Esophagus squamous epithelium (tissue), 4 donors: ENCODE measurements at regions not wholly inside any gene's neighbourhood (a gene's known extent, or its start where the extent isn't known, plus 50 kb on each side); places are given as distances from the start of the nearest gene placed in this dataset.

Experiments
- POLR2A ChIP-seq, 4 donors: fragments of 450-650 bp; IDR thresholded peaks; one replicate each; pipeline ENCODE4 v1.6.1; 2017; ENCODE audit warnings: antibody characterized with exemption in 4 of 4, mild to moderate bottlenecking in 4 of 4, moderate library complexity in 3 of 4
- TF ChIP-seq, protein P1 (sequence below), 6 experiments: fragments of 450-650 bp in 4 of 6; fragments of 200-600 bp in 2 of 6; sonication (generic) in 2 of 6; IDR thresholded peaks; one replicate each; pipeline ENCODE4 v1.5.1; 2016 to 2019; ENCODE audit warnings: antibody characterized with exemption in 6 of 6, mild to moderate bottlenecking in 4 of 6, moderate library complexity in 4 of 6

DNA sequence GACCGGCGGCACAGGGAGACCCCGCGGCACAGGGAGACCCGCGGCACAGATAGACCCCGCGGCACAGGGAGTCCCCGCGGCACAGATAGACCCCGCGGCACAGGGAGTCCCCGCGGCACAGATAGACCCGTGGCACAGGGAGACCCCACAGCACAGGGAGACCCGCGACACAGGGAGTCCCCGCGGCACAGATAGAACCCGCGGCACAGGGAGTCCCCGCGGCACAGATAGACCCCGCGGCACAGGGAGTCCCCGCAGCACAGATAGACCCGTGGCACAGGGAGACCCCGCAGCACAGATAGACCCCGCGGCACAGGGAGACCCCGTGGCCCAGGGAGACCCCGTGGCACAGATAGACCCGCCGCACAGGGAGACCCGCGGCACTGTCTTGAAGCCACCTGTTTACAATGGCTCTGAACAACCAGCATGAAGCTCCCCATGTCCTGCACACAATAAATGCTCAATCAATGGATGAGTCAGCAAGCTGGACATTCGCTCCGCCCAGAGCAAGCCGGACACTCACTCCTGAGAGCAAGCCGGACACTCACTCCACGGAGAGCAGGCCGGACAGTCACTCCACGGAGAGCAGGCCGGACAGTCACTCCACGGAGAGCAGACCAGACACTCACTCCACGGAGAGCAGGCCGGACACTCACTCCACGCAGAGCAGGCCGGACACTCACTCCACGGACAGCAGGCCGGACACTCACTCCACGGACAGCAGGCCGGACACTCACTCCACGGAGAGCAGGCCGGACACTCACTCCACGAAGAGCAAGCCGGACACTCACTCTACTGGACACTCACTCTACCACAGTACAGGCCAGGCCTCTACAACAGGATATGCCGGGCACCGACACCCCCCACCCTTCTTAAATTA is 121.9 kb downstream of the RFLNA start:
- TF ChIP-seq, protein P1, sequence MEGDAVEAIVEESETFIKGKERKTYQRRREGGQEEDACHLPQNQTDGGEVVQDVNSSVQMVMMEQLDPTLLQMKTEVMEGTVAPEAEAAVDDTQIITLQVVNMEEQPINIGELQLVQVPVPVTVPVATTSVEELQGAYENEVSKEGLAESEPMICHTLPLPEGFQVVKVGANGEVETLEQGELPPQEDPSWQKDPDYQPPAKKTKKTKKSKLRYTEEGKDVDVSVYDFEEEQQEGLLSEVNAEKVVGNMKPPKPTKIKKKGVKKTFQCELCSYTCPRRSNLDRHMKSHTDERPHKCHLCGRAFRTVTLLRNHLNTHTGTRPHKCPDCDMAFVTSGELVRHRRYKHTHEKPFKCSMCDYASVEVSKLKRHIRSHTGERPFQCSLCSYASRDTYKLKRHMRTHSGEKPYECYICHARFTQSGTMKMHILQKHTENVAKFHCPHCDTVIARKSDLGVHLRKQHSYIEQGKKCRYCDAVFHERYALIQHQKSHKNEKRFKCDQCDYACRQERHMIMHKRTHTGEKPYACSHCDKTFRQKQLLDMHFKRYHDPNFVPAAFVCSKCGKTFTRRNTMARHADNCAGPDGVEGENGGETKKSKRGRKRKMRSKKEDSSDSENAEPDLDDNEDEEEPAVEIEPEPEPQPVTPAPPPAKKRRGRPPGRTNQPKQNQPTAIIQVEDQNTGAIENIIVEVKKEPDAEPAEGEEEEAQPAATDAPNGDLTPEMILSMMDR (IDR thresholded peaks at IDR 0.05), result no peak
- no peak for TF ChIP-seq POLR2A (IDR thresholded peaks at IDR 0.05)
